ENCODE measurements at regions not wholly inside any gene's neighbourhood (a gene's known extent, or its start where the extent isn't known, plus 50 kb on each side); places are given as distances from the start of the nearest gene placed in this dataset.
"Not testable (repeated sequence)": the region's sequence is repeated elsewhere in the genome, so short reads cannot be mapped to it uniquely, and the experiment has no call there.

DNA sequence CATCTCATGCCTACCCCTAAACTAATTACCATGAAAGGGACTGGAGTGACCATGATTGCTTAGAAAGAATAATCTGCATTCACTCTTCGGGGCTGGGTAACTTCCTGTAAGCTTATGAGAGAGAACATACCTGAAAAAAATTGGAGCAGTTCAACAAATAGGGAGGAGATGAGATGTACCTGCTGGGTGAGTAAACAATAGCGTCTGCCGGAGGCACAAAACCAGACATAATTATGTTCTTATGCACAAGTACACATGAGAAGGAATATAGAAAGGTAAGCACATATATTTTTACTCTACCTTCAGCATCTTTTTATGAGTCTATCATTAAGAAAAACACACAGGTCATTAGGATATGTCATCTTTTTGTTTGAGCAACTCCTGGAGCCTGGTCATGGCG is 224.6 kb upstream of the FERD3L start:
- no peak for DNase-seq

DNA sequence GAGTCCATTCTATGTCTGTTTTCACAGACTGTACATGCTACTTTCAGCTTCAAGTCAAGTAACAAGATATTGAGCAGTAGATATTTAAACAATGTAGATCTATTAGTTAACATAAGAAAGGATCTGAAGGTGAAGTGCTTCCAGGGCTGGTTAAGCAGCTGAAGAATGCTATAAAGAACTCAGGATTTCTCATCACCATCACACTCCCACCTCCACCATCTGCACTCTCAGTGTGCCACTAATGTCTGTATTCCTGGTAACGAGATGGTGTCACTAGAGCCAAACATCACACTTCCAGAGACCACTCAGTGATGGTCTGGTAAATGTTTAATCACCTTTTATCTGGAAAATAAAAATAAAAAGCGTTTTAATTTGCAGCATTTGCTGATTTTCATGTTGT is 224.0 kb upstream of the FERD3L start:
- DNase-seq = no peak

DNA sequence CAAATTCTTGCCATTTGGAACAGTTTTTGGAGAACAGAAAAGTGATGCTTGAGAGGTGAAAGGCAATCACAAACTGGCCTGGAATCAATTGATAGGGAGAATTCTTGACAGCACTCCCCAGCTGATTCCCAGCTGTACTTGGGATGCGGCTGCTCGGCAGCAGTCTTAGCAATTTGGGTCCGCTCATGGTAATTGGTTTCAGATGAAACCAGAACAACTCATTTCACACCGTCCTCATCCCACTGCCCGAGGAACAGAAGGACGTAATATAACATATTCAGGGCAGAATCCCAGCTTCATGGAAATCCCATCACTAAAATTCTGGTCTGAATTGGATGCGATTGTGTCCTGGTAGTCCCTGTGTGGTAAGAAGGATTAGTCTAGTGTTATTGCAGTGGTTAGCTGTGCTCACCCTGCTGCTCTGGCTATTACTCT is 223.3 kb upstream of the FERD3L start:
- no peak for DNase-seq

DNA sequence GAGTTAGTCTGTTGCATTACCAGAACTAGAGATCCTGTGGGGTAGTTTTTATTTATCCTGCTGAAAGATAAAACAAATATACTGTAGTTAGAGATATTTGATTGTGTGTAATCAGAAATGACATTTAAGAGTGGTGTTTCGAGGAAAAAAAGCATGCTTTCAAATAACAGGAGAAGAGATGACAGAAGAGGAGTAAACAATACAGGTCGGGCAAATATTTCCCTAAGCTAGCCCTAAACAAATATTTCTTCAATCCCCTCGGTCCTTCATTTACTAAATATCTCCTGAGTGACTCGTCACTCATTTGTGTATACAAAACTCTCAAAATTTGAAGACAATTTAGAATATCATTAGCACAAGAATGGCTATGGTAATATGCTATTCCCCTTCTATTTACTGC is 219.7 kb upstream of the FERD3L start:
- no peak for DNase-seq

DNA sequence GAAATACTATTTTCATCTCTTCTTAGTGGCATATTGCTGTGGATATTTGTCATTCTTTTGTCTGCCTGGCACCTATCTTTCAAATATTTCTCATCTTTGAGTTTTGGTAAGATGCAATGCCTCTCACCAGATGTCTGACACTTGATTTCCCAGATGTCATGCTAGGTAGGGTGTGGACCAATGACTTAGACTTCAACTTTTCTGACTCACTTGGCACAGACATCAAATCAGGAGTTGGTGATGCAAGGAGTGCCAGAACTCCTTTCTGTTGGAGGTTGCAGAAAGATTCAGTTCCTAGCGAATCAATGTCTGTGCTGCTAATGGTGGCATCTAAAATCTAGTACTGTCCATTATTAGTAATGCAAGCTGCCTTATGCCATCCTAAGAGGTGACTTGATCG is 216.9 kb upstream of the FERD3L start:
- DNase-seq = no peak

DNA sequence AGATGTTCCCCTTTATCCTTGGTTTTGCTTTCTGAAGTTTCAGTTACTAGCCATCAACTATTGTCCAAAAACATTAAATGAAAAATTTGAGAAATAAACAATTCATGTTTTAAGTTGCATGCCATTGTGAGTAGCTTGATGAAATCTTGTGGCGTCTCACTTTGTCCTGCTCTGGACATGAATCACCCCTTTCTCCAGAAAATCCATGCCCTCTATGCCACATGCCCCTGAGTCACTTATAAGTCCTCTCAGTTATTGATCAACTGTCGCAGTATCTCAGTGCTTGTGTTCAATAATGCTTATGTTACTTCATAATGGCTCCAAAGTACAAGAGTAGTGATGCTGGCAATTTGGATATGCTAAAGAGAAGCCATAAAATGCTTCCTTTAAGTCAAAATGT is 208.0 kb upstream of the FERD3L start:
- DNase-seq = no peak

DNA sequence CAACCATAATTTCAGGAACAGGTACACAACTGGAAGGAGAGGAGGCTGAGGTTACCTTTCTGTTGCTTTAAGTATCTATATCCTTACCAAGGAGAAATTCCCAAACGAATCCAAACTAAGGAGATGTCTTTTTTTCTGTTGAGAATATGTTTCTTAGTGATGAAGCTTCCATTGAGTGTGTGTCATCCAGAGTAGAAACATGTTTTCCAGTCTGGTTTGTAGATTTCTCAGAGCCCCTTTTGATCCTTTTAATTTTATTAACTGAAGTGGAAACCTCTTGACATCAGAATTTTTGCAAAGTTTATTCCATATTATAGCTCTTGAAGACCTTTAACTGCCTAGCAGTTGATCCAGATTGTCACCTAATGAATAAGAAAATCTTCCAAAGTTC is 207.1 kb upstream of the FERD3L start:
- DNase-seq = no peak

DNA sequence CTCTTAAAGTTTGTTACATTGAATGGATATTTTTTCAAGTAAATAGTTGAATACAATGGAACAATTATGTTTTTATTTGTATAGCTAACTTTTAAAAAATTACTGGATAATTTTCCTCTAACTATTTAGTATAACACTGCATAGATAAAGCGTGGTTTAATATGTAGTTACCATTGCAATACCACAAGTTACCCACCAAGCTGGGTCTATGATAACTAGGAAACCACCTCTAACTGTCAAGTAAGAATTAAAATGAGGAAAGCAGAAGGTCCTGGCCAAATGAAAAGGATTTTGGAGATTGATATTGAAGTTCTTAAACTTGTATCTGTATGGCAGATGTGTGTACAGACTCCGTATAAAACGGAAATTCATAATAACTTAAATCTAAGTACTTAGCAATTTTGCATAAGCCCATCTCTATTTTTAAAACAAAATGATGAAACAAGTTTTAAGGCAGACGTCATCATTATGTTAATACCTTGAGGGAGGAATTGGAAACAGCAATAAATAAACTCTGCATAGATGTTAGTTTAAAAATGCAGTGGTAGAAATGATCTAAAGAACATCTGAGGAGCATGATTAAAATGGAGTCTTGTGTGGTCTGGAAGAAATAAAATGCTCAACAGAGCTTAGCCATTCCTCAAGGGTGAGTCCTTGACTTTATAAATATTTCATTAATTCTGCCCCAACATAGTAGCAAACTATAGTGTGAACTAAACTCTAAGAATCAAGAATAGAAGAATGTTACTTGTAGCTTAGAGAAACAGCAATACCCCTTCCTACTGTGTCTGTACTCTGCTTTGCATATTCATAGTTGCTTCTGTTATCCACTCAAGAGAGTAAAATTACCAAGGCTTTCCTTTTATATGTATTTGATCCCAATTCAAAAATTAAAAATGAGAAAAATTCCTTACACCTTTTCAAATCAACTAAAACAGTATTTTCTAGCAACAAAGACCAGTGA is 206.4 kb upstream of the FERD3L start:
- DNase-seq = no peak

DNA sequence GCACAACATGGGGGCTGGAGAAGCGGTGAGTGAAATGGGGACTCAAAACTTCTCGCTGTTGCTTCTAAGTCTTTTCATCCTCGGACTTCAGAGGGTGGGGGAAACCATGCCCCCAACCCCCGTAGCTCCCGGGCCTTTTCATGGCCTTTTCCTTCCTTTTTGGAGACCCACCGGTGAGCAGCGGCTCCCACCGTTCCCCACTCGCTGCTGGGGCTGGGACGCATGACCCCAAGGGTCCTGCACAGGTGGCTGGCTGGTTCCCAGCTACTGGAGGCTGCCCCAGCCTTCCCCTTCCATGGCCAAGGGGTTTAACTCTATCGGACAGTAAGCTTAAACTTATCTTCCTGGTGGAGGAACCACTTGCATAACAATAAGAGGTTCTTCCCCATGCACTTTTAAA is 194.3 kb upstream of the FERD3L start:
- no peak for DNase-seq

DNA sequence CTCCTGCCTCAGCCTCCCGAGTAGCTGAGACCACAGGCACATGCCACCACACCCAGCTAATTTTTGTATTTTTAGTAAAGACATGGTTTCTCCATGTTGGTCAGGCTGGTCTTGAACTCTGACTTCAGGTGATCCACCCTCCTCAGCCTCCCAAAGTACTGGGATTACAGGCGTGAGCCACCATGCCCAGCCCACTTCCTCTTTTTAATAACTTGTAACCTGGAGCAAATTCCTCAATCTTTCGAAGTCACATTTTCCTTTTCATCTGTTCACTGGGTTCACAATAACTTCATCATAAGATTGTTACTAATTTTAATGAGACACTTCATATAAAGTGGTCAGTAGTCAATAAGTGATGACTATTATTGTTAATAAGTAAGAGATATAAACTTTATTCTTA is 193.3 kb upstream of the FERD3L start:
- not testable (repeated sequence) for DNase-seq

DNA sequence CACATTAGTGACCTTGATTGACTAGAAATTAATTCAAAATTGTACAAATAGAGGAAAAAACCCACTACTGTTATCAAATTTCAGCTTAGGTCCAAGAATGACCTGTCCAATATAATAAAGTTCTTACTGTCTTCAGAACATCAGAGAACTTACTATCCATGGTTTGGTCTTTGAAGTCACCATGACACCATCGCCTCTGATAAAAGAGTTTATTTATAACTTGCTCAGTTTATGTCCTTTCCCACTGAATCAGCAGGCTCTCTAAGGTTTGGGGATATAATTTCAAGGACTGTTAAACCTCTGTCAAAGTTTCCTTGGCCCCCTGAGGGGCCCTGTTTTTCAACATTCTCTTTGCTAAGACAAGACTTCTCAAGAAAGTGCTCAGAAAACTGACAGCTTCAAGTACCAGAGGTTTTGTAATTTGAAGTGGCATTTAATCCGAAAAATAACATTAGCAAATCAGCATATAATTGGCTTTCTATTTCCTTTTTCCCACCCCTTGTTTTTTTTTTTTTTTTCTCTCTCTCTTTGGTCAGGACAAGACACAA is 191.7 kb upstream of the FERD3L start:
- DNase-seq = no peak

DNA sequence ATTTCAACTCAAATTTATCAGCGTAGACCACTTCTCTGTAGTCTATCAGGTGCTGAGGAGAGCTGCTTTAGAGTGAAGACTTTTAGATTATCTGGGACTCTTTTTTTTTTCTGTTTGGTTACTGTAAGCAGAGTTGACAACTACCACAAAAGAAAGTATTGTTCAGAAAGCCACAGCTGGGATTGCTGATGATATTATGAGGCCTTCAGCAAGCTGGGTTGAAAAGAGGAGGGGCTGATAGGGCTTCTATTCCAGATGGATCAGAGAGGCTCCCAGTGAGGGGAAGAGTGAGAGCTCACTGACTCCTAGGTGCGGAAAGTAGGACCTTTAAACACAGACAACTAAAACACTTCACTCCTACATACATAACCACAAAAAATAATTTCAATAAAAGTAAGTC is 188.5 kb upstream of the FERD3L start:
- no peak for DNase-seq

DNA sequence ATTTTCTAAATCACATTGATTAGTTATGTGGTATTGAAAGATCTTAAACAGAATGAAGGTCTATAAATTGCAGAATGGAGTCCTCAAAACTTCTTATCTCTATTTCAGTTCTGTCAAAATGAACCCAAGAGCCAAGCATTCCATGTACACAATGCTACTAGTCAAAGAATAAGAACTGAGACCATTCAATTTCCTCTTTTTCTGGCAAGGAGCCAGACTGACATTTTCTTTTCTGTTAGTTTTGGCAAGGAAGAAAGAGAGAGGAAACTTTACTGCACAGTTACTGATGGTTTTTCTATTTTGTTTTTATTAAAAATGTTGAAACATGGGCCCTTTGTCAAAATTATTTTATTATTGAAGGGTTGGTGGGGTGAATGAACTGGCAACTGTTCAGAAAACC is 181.8 kb upstream of the FERD3L start:
- no peak for DNase-seq

DNA sequence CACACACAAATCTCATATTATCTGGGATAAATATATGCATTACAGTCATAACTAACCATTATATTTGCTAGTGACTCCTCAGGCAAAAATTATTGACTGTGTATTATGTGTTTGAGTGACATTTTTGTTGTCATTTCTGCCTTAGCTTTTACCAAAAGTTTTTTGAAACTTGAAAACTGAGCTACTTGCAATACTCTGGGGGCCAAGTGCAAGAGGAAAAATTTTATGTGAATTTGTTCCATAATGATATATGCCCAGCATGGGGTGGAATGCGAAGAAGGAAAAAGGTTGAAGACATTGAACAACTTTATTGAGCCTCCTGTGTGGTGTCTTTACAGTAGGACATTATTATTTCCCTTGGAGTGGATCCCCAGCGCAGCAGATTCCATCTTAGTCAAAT is 176.8 kb upstream of the FERD3L start:
- DNase-seq = no peak

DNA sequence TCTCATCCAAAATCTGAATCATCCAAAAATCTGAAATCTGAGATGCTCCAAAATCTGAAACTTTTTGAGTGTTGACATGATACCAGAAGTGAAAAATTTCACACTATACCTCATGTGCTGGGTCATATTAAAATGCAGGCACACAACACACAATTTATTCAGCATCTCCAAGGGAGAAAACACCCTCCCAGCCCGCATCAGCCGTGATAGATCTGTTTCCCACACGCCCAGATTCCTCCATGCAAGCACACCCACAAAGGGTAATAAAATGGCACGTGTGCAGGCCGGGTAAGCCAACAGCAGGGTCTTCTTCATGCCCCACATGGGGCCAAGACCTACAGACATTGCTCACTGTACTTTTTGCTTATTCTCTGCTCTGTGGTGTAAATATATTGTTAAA is 173.1 kb upstream of the FERD3L start:
- DNase-seq = no peak

DNA sequence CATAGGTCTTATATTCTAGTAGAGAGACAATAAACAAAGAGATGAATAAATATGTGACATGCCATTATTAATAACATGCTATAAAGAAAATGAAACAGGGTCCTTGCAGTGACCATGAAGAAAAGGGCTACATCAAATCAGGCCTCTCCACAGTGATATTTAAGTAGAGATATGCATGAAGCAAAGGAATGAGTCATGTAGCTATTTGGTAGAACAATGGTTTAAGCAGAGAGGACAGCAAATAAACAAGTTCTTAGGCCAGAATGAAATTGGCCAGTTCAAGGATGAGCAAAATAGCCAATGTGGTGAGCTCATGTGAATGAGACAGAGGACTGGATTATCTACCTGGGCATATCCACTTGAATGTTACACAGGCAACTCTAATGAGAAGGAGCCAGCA is 172.2 kb upstream of the FERD3L start:
- DNase-seq = no peak

DNA sequence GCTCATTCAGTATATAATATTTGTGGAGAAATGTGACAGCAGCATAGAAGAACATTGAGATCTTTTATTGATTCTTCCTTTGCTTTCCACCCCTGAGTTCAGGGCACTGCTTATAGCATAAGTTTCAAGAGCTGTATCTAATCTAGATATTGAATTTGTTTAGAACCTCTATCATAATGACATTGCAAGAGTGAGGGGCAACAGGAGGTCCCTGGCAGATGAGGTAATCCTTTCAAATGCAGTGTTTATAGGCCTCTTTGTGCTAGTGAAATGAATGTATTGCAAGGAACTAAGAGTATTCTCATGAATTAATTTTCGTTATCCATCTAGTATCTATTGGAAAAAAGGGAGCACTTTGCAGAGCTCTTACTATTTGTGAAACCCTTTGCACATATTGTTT is 167.2 kb upstream of the FERD3L start:
- DNase-seq = no peak

DNA sequence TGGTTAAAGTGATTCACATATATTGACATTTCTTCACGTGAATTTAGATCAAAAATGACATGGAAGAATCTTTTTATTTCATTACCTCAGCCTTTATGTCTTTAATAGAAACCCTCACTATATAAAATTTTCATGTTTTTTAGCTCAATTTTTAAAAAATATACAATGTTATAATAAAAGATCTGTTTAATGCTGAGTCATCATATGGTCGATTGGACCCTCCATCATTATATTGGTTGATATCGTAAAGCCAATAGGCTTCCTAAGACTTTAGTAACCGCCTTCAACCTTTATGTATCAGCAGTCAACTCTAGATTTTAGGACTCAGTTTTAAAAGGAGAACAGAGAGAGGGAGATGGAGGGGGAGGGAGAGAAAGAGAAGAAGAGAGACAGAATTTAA is 162.3 kb upstream of the FERD3L start:
- DNase-seq = no peak

DNA sequence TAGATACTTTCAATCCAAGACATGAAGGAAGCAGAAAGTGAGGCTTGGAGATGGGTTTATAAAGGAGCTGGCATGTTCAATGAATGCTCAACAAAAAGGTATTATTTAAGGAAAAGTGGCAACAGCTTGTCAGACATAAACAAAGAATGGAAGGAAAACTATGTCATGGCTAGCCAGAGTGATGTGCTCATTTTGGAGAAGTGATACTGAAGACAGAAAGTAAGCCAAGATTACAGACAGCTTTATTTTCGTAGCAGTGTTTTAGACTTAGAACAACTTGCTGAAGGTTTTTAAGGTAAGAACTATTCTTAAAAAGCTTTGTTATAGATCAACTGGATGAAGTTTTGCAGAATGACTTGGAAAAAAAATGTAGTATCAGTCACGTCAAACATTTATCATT is 160.5 kb upstream of the FERD3L start:
- no peak for DNase-seq

DNA sequence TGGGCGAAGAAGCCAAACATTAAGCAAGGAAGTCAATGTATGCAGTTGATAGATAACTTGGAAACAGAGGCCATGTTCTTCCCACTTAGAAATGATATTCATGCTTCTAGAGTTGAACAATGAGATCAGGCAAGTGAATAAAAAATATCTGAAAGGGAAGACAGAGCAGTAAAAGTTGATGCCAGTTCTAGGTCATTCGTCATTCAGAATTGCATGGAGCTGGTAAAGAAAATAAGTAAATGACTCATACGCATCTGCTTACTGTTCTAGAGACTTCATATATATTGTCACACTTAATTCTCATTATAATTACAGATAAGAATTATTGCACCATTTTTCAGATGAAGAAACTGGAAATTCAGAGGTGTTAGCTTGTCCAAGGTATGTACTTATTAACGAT is 158.9 kb upstream of the FERD3L start:
- DNase-seq = no peak

DNA sequence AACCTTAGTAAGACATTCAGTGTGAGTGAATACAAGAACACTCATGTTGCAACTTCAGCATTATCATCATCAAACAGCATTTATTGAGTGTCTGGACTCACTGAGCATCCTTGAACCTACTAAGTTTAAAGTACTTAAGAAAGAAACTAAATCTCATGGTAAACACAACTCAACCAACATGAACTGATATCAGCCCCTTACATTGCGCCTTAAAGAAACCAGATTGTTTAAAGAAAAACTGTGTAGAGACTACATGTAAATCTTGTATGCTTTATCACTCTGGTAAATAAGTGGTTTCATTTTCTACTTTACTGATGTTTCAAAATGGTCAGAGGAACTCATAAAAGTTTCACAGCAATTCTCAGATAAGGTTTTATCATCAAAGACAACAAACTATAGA is 157.5 kb upstream of the FERD3L start:
- DNase-seq = no peak

DNA sequence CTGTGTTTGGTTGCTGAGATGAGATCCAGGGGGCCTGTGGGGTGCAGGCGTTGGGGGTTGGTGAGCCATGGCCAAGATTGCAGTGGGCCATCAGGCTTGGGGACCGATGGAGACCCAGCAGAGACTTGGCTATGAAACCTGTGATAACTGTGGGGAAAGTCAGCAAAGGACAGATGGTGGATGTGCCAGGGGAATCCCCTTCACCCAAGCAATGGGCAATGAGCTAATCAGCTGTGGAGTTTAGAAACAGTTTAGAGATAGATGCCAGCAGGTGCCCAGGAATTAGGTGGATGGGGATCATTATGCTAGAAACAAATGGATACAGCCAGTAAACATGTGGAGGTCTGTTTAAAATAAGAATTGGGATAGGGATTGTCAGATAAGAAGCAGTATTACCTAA is 151.4 kb upstream of the FERD3L start:
- DNase-seq = no peak

DNA sequence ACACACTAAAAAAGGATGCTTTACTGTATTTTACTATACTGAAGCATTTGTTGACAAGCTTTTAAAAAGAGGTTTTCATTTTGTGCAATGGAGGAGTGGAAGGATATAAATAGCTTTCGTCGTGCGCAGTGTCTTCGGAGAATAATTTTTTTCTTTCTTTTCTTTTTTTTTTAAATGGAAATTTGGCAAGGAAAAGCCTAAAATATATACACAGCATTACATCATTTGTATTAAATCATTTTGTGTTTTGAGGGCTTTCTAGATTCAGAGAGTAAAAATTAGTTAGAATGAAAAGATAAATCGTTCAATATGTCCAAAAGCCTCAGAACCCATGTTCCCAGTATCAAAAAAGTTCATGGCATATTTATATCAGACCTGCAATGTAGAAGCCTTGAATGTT is 150.2 kb upstream of the FERD3L start:
- no peak for DNase-seq

DNA sequence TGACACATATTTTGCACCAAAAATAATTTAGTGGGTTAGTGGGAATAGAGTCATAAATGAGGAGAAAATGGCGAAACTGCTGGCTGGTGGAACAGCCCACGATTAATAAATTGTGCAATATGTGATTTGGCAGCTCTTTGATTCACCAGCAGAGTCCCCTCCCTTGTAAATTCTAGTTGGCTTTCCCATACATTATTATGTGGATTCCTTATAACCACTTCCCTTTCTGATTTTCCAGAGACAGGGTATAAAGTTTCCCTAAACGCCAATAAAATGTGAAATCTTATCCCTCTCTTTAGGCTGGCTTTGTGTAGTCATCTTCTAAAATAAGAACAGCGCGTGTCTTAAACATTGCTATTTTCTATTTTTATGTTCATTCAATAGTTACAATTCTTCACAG is 149.4 kb upstream of the FERD3L start:
- DNase-seq = no peak

DNA sequence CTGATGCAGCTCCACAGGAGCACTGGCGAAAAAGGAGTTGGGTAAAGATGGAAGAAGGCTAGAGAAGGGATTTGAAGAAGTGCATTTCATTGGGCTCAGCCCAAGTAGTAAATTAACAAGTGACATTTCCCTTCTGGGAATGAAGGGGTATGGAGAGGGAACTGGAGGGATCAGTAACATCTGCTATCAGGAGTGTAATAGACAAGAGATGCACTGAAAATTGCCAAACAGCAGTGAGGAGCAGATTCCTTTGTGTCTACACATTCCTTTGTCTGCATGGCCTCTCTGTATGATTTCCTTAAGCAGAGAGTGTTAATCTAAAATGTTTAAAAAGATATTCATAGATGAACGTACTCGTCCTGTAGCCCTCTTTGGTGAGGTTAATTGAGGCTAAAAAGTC is 148.2 kb upstream of the FERD3L start:
- no peak for DNase-seq
